DLD1 (cell line): ENCODE measurements at regions not wholly inside any gene's neighbourhood (a gene's known extent, or its start where the extent isn't known, plus 50 kb on each side); places are given as distances from the start of the nearest gene placed in this dataset.

Experiments
- in situ Hi-C: cut with HindIII; loops from 2 replicates; pipeline ENCODE4 v1.10.0; 2017; ENCODE audit warnings: low sequenced_read_pairs

DNA sequence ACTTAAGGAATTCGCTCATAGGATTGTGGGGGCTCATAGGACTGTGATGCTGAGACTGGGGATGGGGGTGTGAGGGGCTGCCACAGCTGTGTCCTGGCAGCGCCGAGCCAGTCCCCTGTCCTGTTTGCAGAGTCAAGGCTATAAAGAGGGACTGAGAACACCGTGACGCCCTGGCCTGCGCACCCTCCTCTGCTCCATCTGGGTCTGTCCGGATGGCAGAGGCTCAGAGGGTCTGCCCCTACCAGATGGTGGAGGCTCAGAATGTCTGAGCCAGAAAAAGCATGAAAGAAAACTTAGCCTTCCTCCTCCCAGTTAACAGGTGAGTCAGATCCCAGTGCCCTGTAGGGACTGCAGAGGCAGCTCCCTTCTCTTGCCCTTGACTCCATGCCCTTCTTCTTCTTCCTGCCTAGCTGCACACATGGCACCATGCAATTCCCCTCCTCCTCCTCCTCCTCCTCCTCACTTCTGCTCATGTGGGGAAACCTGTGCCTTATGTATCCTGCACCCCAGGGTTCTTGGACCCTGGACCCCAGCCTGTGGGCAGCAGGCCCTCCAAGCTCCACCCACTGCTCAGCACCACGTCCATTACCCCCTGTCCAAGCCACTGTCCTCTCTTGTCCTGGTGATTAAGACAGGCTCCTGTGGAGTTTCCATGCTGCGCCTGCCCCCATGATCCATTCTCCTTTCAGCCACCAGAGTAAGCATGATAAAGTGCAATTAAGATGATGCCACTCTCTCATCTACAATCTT lies 410.0 kb upstream of the SULF2 start:
- in situ Hi-C loops, result no loop called here

GRCh38 chr20:48194583-48194982 lies 409.3 kb upstream of the SULF2 start:
- in situ Hi-C loops, result no loop called here

GRCh38 chr20:48193627-48194425 lies 408.5 kb upstream of the SULF2 start:
- in situ Hi-C loops, result no loop called here

- in situ Hi-C loops, result no loop called here
These were observed 406.8 kb upstream of the SULF2 start for GRCh38 chr20:48192109-48192508.

DNA sequence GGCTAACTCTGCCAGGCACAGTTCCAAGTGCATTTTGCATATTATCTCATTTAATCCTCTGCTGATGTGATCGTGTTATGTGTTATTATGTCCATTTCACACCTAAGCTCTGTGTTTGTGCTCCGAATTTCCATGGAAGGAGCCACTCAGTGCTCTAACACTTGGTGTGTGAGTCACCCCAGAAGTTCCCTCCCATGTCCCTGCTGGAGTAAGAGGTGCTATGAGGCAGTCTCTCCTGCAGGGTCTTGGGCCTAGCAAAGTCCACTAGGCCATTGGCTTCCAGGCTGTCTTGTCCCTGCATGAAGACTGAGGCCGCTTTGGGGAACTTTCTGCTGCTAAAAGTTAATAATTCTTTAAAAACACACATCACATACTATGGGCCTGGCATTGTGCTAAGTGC lies 405.9 kb upstream of the SULF2 start:
- in situ Hi-C loops, result no loop called here

DNA sequence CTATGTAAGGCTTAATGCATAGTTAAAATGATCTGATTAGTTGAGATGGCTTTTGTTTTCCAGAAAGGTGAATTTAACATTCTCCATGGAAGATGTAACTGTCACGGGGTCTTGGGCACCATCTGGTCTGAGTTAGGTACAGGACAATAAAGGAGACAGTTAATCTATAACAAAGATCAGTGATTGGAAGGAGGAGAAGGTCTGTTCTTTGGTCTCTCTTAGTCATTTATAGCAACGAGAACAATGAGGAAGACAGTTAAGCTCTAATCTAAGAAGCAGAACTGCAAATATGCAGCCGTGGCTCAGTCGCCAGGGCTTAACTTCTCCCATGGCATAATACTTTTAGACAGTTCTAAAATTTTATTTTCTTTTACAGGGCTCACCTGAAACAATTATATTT lies 405.5 kb upstream of the SULF2 start:
- in situ Hi-C loops, result no loop called here

GRCh38 chr20:48189181-48189580 lies 403.9 kb upstream of the SULF2 start:
- in situ Hi-C loops, result no loop called here

DNA sequence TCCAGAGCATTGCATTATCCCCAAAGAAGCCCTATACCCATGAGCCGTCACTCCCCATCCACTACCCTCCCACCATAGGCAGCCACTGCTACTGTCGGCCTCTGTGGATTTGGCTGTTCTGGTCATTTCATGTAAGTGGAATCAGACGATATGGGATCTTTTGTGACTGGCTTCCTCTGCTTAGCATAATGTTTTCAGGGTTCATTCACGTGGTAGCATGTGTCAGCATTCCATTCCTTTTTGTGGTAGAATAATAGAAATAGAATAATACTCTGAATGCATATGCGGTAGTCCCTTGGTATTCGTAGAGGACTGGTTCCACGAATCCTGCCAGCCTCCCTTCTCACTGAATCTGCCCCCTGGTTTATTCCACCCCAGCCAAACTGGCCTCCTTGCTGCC lies 402.6 kb upstream of the SULF2 start:
- in situ Hi-C loops, result no loop called here

DNA sequence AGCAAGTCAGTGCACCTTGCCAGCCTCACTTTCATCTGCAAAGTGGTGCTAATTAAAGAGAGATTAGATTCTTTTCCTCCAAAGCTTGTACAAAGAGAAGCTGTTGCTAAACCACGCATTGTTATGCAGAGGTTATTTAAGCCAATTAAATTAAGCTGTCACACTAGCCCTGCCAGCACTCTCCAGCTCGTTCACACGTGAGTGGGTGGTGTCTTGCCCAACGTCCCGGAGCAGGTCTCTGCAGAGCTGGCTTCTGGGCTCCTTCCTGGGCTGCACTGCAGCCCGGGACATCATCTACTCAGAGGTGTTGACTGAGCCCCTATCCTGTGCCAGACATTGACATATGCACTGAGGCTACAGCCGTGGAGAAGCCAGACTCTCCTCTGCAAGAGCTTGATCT lies 401.6 kb upstream of the SULF2 start:
- in situ Hi-C loops, result no loop called here

DNA sequence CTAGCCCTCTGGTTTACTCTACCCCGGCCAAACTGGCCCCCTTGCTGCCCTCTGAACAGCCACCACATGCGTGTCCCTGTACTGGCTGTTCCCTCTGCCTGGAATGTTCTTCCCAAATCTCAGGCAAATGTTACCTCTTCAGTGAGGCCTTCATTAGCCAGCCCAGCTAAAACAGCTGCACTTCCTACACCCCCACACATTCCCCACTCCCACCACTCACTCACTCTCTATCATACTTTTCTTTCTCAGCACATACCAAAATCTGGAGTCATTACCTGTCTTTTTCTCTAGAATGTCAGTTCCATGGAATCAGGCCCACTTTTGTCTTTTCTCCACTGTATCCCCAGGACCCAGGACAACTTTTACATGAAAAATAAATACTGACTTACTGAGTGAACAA lies 401.2 kb upstream of the SULF2 start:
- in situ Hi-C loops, result no loop called here

- in situ Hi-C loops, result no loop called here
These were observed 398.9 kb upstream of the SULF2 start for GRCh38 chr20:48184229-48184628.

DNA sequence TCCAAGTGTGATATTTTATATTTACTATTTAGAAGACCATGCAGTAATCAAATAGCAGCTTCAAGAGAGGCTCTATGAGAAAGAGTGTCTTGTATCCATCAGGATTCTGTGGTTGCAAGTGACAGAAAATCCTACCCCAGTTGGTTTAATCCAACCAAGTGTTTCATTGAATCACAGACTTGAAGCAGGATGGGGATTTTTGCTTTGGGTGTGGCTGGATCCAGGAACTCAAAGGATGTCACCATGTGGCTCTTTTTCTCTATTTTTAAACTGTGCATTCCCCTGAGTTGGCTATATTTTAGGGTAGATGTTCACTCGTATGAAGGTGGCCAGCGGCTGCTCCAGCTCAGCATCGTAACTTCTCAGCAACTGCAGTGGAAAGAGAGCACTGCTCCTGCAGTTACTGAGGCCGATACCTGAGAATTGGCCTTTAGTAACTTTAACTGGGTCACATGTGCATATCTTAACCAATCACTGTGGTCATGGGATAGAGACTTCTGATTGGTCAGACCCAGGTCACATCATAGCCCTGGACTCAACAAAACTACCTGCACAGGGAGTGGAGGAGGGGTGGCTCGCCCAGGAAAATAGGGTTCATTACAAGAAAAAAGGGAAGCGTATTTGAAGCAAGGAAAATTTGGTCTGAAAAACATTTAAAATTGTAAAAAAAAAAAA lies 396.1 kb upstream of the SULF2 start:
- in situ Hi-C loops, result no loop called here

- in situ Hi-C loops, result no loop called here
These were observed 395.3 kb upstream of the SULF2 start for GRCh38 chr20:48180618-48181017.

- in situ Hi-C loops, result no loop called here
These were observed 394.7 kb upstream of the SULF2 start for GRCh38 chr20:48180024-48180423.

GRCh38 chr20:48178633-48179032 lies 393.4 kb upstream of the SULF2 start:
- in situ Hi-C loops, result no loop called here

GRCh38 chr20:48177058-48177457 lies 391.8 kb upstream of the SULF2 start:
- in situ Hi-C loops, result no loop called here

DNA sequence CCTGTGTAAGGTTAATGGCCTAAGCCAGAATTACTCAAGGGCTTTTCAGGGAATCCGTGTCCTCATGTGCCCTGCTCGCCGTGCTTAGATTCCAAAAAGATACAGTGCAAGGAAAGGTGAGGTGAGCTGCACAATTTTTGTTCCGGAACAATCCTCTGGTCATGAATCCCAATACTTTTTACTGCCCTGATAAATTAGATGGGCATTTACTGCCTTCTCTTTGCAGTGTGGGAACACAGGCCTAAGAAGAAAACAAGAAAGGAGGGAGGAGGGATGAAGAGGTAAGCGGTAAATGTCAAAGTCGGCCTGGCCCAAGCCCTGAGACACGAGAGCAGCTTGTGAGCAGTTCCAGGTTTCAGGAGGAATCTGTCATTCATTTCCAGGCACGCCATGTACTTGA lies 390.9 kb upstream of the SULF2 start:
- in situ Hi-C loops, result no loop called here

- in situ Hi-C loops, result no loop called here
These were observed 390.0 kb upstream of the SULF2 start for GRCh38 chr20:48175261-48175660.

GRCh38 chr20:48172357-48172702 lies 387.0 kb upstream of the SULF2 start:
- in situ Hi-C loops, result no loop called here

GRCh38 chr20:48171626-48172356 lies 386.5 kb upstream of the SULF2 start:
- in situ Hi-C loops, result no loop called here

DNA sequence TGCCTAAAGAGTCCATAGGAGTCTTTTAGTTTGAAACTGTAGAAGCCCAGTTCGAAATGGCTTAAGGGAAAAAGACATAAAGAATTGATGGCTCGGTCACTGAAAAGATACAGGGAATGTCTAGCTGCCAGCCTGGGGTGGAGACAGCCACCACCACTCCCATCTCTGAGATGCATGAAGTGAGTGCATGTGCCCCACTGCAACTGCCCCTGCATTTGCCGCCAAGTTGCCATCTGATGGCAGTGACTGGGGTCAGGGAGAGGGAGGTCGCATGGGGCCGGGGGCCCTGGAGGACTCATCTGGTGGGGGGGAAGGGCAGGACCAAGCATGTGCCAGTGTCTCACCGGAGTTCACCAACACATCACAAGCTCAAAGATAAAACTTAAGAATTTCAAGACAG lies 385.8 kb upstream of the SULF2 start:
- in situ Hi-C loops, result no loop called here
